ENCODE measurements at regions not wholly inside any gene's neighbourhood (a gene's known extent, or its start where the extent isn't known, plus 50 kb on each side); places are given as distances from the start of the nearest gene placed in this dataset.

- DNase-seq (ENCODE audit: low spot score) = no peak
Observed at GRCh38 chr7:81648716-81649115, 121.1 kb downstream of the HGF start.

GRCh38 chr7:81645435-81645834 lies 124.4 kb downstream of the HGF start:
- no peak for DNase-seq (ENCODE audit: low spot score)

DNA sequence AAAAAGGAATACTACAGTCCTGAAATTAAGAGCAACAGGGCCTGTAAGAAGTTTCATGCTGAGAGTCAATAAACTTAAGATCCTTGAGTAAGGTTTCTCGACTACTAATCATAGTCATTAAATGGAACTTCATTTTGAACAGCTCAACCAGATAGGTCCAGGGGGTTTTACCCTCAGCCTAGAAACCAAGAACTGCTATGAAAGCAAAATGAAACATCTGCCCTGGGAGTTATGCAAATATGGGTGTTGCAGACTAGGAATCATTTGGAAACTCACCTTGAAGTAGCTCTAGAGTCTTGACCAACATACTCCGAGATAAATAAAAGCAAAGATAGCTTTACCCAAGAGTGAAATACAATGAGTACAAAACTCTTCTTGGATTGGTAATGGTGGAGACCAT lies 128.0 kb downstream of the HGF start:
- DNase-seq (ENCODE audit: low spot score) = no peak

- no peak for DNase-seq (ENCODE audit: low spot score)
Observed at GRCh38 chr7:81638198-81638597, 131.6 kb downstream of the HGF start.

DNA sequence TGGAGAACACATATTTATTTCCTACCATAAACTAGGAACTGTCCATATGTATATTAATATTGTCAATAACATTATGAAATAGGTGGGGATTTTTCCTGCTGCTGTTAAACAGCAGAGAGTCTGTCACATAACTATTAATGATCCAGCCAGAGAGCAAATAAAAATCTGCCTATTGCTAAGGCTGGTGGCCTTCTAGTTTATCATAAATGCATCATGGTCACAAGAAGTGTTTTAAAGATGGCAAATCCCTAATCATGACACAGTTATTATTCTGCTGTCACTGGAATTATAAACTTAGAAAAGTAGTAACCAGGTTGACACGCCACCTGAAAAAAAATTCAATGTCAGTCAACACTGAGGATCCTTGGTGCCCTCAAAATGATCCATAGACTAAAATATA lies 132.3 kb downstream of the HGF start:
- DNase-seq (ENCODE audit: low spot score) = no peak

DNA sequence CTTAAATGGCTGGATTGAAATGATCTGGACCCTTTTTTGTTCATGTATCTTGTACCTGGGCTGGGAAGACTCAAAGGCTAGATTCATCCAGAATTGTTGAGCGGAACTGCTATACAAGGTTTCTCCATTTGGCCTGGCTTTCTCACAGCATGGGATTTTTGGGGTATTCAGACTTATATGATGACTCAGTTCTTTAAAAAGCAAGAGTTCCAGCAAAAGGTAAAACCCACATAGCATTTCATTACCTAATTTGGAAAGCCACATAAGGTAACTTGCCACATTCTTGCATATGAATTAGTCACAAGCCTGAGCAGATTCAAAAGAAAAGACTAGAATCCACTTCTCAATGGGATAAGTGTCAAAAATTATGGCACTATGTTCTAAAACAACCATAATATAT lies 137.4 kb downstream of the HGF start:
- DNase-seq (ENCODE audit: low spot score) = no peak

- no peak for DNase-seq (ENCODE audit: low spot score)
Observed at GRCh38 chr7:81630600-81630999, 139.2 kb downstream of the HGF start.

DNA sequence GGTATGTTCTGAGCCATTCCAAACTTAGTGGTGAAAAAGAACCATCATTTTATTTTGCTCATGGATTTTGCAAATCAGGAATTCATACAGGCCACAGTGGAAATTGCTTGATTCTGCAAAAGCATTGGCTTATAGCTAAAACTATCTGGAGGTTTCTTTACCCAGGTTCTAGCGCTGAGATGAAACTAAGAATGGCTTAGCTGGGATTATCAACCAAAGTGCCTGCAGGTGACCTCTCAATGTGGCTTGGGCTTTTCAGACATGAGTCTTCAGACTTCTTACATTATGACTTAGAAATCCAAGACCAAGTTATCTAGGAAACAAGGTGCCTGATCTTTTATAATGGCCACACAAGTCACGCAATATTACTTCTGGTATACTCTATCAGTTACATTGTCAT lies 140.1 kb downstream of the HGF start:
- no peak for DNase-seq (ENCODE audit: low spot score)

DNA sequence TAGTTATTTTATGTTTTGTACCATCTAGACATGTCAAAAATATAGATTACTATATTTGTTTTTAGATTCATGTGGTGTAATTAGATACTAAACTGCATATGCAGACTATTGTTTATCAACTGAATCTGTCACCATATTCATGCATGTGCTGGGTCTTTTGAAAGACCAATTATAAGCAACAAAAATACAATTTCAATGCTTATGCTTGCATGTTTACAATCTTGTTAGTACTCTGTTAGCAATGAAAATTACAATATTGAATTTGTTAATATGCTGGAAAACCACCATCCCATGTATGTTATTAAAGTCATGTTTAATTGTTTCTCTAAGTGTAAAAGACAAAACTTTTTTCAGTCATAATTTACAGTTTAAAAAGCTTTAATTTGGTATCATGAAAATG lies 140.9 kb downstream of the HGF start:
- no peak for DNase-seq (ENCODE audit: low spot score)

DNA sequence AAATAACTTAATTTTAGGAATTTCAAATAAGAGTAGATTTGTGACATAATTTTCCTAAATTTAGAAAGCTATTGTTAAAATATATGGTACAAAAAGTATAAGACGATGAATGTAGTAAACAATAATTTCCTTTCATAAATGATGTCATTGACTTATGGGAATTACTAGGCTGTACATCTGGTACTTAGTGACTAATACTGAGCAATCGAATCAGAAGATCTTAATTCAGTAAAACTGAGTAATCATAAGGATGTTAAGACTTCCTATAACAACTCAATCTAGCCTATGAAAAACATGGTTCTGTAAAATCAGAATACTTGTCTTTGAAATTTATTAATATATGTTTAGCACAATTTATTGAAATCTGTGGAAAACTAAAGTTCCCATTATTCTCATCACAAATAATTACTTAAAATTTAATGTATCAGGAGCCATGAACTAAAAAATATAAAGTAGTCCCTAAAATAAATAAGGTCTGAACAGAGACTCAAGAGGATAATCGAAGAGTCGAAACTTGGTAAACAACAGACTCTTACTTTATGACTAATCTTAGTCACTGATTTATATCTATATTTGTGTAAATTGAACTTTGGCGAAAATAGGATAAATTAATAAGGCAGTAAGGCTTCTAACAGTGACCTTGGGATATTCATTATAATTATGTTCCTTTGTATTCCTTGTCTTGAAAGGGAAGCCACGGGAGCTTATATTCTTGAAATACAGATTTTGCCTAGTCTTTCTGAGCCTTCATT lies 142.1 kb downstream of the HGF start:
- no peak for DNase-seq (ENCODE audit: low spot score)

DNA sequence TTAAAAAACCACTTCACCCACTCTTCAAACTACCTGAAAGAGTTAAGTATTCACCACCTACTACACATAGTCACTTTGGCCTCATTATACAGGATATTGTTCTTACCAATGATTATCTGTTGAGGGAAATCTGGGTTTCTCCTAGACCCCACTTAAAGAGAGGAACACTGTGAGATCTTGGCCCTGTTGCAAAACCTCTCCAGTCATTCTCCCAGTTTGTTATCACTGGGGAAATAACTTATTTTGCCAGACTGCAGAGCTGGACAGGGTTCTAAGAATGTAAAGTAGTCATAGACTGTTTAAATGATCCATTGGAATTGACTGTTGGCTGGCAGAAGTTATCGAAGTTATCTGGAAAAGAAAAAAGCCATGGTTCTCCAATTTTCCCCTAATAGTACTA lies 143.8 kb downstream of the HGF start:
- no peak for DNase-seq (ENCODE audit: low spot score)

DNA sequence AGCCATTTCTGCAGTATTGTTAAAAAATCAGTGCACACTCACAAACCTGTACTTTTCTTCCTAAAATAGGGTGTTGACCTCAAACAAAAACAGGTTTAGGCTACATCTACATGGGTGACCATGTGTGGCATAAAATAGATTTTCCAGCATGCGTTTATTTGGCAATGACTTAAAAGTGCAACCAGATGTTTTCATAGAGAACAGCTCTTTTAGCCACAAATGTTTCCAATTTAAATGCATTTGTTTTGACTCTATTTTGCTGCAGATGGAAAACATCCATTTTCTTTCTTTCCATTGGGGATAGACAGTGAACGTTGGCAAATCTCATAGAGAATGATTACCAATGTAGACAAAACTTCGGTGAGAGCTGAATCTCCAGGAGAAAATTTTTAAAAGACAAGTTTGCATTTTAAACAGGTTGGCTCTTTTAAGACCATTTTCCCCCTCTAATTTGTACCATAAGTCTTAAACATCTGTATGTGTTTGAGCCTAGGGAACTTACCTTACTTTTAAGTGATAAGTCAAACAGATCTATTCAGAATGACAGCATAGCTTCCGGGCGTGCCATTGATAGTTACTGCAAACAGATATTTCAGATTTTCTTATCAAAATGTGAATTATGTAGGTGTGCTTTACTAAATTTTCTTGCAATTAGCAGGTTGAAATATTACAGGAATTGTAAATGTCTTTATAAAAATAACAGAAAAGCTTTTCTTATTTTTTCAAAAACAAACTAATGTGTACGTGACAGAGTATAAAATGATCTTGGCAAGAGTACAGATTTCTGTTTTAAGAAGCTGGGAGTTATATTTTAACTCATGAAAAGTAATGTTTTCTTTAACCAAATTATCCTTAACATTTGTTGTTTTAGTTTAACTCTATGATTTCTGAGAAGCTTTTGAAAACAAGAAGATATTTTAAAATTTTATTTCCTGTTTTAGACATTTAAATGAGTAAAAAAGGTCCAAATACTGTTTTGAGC lies 144.9 kb downstream of the HGF start:
- no peak for DNase-seq (ENCODE audit: low spot score)

DNA sequence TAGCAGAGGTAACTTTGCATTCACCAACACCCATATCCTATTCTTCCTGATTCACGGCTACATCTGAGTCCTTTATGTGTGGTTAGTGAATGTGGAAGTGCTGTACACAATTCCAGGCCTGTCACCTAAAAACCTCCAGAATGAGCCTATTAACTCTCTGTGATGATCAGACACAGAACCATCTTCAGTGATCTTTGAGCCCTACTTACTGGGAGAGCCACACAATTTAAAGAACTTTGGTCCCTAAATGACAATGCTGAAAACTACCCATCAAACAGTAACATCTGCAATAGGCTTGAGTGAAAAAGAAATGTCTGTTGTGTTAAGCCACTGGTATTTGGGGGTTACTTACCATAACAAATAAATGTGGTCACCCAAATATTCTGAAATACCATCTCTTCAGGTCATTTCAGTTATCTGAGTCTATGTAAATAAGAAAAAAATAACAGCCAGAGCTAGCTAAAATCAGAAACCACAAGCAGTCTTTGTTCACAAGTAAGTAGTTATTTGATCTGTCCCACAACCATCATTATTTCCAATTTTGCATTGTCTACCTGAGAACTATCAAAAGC lies 145.7 kb downstream of the HGF start:
- DNase-seq (ENCODE audit: low spot score) = peak; percentile 20

GRCh38 chr7:81623251-81623855 lies 146.5 kb downstream of the HGF start:
- DNase-seq (ENCODE audit: low spot score) = no peak

- DNase-seq (ENCODE audit: low spot score) = no peak
Observed at GRCh38 chr7:81621893-81622292, 148.0 kb downstream of the HGF start.

GRCh38 chr7:81618396-81619014 lies 151.3 kb downstream of the HGF start:
- peak; percentile 60 for DNase-seq (ENCODE audit: low spot score)

DNA sequence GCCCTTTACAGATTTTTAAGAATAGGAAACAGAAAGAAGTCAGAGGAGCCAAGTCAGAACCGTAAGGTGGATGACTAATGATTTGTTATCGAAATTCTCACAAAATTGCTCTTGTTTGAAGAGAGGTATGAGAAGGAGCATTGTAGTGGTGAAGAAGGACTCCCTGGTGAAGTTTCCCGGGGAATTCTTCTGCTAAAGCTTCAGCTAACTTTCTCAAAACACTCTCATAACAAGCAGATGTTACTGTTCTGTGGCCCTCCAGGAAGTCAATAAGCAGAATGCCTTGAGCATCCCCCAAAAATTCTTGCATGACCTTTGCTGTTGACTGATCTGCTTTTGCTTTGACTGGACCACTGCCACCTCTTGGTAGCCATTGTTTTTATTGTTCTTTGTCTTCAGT lies 152.9 kb downstream of the HGF start:
- no peak for DNase-seq (ENCODE audit: low spot score)

DNA sequence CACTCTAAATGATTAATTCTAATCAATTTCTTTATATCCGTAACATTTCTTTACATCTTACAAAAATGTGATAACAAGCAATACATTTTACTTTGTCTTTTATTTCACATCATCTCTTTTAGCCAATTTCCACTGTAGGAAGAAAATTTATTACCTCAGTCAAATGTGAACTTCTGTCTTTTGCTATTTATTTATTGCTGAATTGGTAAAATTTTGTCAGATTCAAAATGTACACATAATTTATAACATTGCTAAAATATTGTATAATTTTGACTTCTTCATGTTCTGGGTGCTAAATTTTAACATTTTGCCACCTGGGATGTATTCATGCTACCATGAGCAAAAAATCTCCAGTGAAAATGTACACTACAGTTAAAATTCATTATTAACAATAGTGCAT lies 158.0 kb downstream of the HGF start:
- no peak for DNase-seq (ENCODE audit: low spot score)

DNA sequence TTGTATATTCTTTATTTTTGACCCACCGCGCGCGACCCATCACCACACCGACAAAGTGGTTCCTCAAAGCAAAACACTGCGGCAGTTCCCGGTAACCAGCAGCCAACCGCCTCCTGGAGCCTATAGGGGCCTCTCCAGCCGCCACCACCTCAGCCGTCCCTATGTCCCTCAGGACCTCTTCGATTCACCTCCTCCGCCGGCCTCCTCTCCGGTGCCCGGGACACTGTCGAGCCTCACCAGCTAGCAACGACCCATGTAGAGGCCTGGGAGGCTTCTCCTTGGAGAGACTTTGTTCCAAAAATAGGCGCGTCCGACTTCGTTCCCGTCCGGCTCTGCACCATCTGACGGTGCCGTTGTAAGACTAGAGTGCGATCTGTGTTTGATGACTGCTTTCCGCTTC lies 158.8 kb downstream of the HGF start:
- DNase-seq (ENCODE audit: low spot score) = no peak

- no peak for DNase-seq (ENCODE audit: low spot score)
Observed at GRCh38 chr7:81608748-81609382, 161.0 kb downstream of the HGF start.

- DNase-seq (ENCODE audit: low spot score) = no peak
Observed at GRCh38 chr7:81607987-81608386, 161.9 kb downstream of the HGF start.
